GM19043 (cell line): ENCODE measurements at regions not wholly inside any gene's neighbourhood (a gene's known extent, or its start where the extent isn't known, plus 50 kb on each side); places are given as distances from the start of the nearest gene placed in this dataset.

Experiments
- ATAC-seq: cut with Tn5 transposase; IDR thresholded peaks from one replicate; pipeline ENCODE4 v1.9.1; 2021; ENCODE audit warnings: low read depth; ENCODE audit not compliant: unreplicated experiment

- no peak for ATAC-seq
Observed at GRCh38 chr21:39124681-39125251, 58.5 kb downstream of the PSMG1 start.

GRCh38 chr21:39123375-39123774 lies 59.9 kb downstream of the PSMG1 start:
- ATAC-seq: no peak

- ATAC-seq: no peak
Observed at GRCh38 chr21:39121600-39122355, 61.5 kb downstream of the PSMG1 start.

DNA sequence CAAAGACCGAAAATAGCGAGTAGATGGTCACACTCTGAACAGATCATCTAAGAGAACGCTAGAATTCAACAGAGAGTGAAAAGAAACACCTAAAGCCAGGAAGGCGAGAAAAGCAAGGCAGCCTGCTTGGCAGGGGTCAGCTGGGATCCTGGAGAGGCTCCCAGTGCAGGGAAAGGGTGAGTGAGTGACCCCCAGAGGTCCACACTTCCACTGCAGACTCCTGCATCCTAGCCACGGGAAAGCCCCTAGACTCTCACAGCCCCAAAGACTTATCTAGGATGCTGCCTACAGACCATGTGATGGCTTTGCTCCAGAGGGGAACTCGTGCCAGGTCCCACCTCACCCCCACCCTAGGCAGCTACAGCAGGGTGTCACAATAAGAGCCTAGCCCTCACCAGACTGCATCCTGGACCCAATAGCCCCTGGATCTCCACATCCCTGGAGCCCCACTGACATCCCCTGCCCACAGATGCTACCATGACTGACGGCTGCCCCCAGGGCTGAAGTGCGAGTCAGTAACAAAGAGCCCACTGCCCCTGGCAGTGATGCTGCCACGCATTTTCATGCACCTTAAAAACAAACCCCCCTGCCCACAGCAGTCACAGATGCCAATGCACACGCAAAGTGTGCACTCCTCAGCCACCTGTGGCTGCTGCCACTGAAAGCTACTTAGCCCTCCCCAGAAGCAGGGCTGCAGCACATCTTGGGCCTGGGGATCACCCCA lies 62.2 kb downstream of the PSMG1 start:
- no peak for ATAC-seq

- no peak for ATAC-seq
Observed at GRCh38 chr21:39119891-39120290, 63.4 kb downstream of the PSMG1 start.

GRCh38 chr21:39118604-39119215 lies 64.5 kb downstream of the PSMG1 start:
- no peak for ATAC-seq

GRCh38 chr21:39118061-39118460 lies 65.2 kb downstream of the PSMG1 start:
- no peak for ATAC-seq

GRCh38 chr21:39117440-39117970 lies 65.7 kb downstream of the PSMG1 start:
- ATAC-seq: no peak

DNA sequence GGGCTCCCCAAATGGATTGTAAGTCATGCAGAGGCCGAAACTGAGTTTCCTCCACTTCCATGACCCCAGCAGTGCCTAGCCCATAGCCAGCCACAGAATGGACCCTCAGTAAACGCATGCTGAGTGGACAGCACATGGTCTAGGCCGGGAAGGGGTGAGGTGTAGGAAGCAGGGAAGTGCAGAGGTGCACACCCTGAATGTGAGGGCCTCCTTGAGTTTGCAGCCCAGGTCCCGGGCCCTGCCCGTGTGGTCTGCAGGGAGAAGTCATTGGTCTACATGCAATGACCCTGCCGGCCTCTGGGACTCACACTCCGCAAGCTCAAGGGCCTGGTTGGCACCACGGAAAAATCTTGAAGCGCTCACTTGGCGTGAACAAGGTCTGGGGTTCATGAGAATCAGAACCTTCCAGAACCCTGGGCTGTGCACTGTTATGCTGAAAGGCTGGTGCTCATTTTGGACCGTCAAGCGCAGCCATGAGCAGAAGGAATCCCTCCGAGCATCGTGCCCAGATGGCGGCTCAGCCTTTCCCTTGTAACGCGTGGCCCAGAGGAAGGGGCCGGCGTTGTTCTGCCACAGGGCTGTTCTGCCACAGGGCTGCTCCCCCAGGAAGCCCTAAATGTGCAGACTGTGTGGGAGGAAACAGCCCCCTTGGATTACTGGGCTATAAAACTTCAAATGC lies 66.4 kb downstream of the PSMG1 start:
- no peak for ATAC-seq

DNA sequence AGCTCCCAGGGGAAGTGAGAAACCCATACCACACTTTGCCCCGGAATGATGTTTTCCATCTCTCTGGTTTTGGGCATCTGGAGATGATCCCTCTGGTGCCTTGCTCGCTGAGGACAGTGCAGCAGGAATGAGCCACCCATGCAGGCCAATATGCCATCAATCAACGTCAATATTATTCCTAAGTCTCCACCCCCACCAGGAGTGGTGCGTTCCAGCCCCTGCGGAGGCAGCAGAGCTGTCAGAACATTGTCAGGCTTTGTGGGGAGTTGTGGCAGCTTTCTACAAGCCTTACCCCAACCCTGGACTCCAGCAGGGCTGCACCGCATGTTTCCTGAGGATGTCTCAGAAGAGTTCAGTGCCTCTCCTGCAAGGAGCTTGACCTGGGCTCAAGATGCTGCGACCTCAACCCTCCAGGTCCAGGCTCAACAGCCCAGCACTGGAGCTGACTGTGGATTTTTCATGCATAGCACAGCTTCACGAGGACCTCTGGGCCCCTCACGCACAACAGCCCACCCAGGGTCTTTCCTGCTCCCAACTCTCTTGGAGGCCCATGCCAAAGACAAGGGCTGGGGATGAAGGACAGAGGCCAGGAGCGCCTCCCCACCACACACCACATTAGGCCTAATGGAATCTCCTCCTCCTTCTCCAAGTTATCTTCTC lies 67.5 kb downstream of the PSMG1 start:
- ATAC-seq: no peak

DNA sequence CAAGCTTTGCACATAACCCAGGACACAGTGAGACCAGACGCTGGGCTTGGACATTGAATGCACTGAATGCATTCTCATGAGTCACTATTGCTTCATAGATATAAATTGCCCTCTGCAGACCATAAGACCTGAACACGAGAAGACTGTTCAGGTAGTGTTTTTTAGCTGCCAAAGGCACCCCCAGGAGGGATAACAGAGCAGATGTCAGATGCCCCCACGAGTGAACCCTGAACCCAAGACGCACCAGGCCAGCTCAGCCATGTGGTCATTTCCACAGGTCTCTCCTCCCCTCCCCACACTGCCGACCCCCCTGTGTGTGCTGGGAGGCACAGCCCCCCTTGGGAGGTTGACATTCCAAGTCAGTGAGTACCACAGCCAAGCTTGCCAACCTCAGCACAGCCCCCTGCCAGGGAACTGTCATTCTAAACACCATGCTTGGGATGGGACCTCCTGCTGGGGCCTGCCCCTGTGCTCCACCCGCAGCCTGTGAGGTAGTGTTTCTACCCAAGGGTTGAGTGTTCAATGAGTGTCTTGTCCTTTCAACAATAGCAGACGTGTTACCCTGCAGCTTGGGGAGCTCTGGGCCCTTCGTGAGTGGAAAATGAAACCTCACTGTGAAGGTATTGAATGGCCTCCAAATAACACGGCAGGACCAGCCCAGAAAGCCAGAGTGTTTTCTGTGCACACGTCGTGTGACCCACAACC lies 68.2 kb downstream of the PSMG1 start:
- ATAC-seq: no peak

GRCh38 chr21:39111931-39112550 lies 71.2 kb downstream of the PSMG1 start:
- ATAC-seq: no peak

GRCh38 chr21:39110431-39110830 lies 72.8 kb downstream of the PSMG1 start:
- no peak for ATAC-seq

DNA sequence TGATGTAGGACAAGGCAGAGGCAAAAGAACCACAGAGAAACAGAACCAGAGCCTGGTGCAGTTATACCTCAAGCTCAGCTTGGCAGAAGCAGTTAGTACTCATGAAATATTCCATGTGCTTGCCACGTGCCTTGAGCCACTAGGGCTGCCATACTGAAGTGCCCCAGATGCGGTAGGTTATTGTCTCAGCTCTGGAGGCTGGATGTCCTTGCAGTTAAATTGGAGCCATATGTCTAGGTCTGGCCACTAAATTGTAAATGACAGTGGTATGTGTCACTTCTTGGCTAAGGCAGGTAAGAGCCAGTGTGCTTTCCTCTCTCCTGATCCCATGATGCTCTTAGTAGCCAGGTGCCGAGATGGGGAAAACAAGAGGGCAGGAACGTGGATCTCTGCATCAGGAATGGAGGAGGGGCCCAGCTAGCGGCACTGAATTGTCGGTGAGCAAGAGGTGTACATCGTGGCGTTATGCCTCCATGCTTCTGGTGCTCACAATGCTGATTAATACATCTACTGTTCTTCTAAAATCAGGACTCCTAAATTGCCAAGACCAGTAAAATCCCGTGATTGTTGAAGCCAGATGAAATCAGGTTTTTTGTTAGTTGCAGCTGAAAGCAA lies 73.5 kb downstream of the PSMG1 start:
- no peak for ATAC-seq

- ATAC-seq: no peak
Observed at GRCh38 chr21:39109163-39109530, 74.1 kb downstream of the PSMG1 start.

- ATAC-seq: no peak
Observed at GRCh38 chr21:39108291-39109162, 74.7 kb downstream of the PSMG1 start.

GRCh38 chr21:39107739-39108138 lies 75.5 kb downstream of the PSMG1 start:
- ATAC-seq: no peak
